Ovary (tissue), 3 donors: ENCODE measurements at regions not wholly inside any gene's neighbourhood (a gene's known extent, or its start where the extent isn't known, plus 50 kb on each side); places are given as distances from the start of the nearest gene placed in this dataset.
"Not testable (repeated sequence)": the region's sequence is repeated elsewhere in the genome, so short reads cannot be mapped to it uniquely, and the experiment has no call there.

Experiments used
- CTCF ChIP-seq, 3 donors: fragments of 450-650 bp in 2 of 3; fragments of 200-600 bp in 1 of 3; IDR thresholded peaks; one replicate each; pipeline versions ENCODE4 v1.5.1 to v1.8.0; 2016 to 2022; ENCODE audit warnings: antibody characterized with exemption in 3 of 3, mild to moderate bottlenecking in 1 of 3
- POLR2A ChIP-seq: fragments of 450-650 bp; IDR thresholded peaks from one replicate; pipeline ENCODE4 v1.6.1; 2017; ENCODE audit warnings: antibody characterized with exemption, mild to moderate bottlenecking, moderate library complexity
- donor health status: DM: no; HTN: no; CAD: no.

- TF ChIP-seq POLR2A; CTCF (IDR thresholded peaks at IDR 0.05): not testable (repeated sequence)
Measured at GRCh38 chr18:969311-969710, 64.6 kb downstream of the ADCYAP1 start.
